G401 (cell line): ENCODE measurements at regions not wholly inside any gene's neighbourhood (a gene's known extent, or its start where the extent isn't known, plus 50 kb on each side); places are given as distances from the start of the nearest gene placed in this dataset.

Experiments used
- DNase-seq: peaks from one replicate; pipeline ENCODE4 v3.0.0-alpha.2; 2015; ENCODE audit warnings: low spot score
- in situ Hi-C: cut with HindIII; loops from 2 replicates; pipeline ENCODE4 v1.10.0; 2016; ENCODE audit warnings: low sequenced_read_pairs, mixed read lengths

GRCh38 chr3:82800248-82800647, 1038.8 kb upstream of the GBE1 start:
- no peak for DNase-seq
- in situ Hi-C loops, result no loop called here

GRCh38 chr3:82796765-82797164, 1035.3 kb upstream of the GBE1 start:
- in situ Hi-C loops, result no loop called here
- no peak for DNase-seq

- in situ Hi-C loops, result no loop called here
- DNase-seq, result no peak
Observed at GRCh38 chr3:82791241-82791640, 1029.8 kb upstream of the GBE1 start.

GRCh38 chr3:82790307-82791097, 1029.1 kb upstream of the GBE1 start:
- no peak for DNase-seq
- in situ Hi-C loops, result no loop called here

- in situ Hi-C loops, result no loop called here
- DNase-seq, result no peak
Observed at GRCh38 chr3:82783194-82783593, 1021.7 kb upstream of the GBE1 start.

GRCh38 chr3:82773207-82773606, 1011.8 kb upstream of the GBE1 start:
- DNase-seq, result no peak
- in situ Hi-C loops, result no loop called here

GRCh38 chr3:82764521-82764920, 1003.1 kb upstream of the GBE1 start:
- in situ Hi-C loops, result no loop called here
- DNase-seq, result no peak

GRCh38 chr3:82761858-82762257, 1000.4 kb upstream of the GBE1 start:
- in situ Hi-C loops, result no loop called here
- DNase-seq, result no peak

GRCh38 chr3:82745544-82745943, 984.1 kb upstream of the GBE1 start:
- in situ Hi-C loops, result no loop called here
- DNase-seq, result no peak

GRCh38 chr3:82743196-82743595, 981.8 kb upstream of the GBE1 start:
- in situ Hi-C loops, result no loop called here

GRCh38 chr3:82741346-82741745, 979.9 kb upstream of the GBE1 start:
- in situ Hi-C loops, result no loop called here

More at GRCh38 chr3:82743196-82743595, 981.8 kb upstream of the GBE1 start:
- peak; percentile 2 for DNase-seq

GRCh38 chr3:82739390-82739789, 977.9 kb upstream of the GBE1 start:
- DNase-seq, result no peak

More at GRCh38 chr3:82741346-82741745, 979.9 kb upstream of the GBE1 start:
- DNase-seq, result no peak

GRCh38 chr3:82736696-82737277, 975.3 kb upstream of the GBE1 start:
- in situ Hi-C loops, result no loop called here
- DNase-seq, result no peak

More at GRCh38 chr3:82739390-82739789, 977.9 kb upstream of the GBE1 start:
- in situ Hi-C loops, result no loop called here

GRCh38 chr3:82715091-82715856, 953.8 kb upstream of the GBE1 start:
- in situ Hi-C loops, result no loop called here
- no peak for DNase-seq

GRCh38 chr3:82707035-82707434, 945.6 kb upstream of the GBE1 start:
- no peak for DNase-seq
- in situ Hi-C loops, result no loop called here

- DNase-seq, result no peak
- in situ Hi-C loops, result no loop called here
Observed at GRCh38 chr3:82685761-82686160, 924.3 kb upstream of the GBE1 start.

- in situ Hi-C loops, result no loop called here
Observed at GRCh38 chr3:82676356-82677026, 915.0 kb upstream of the GBE1 start.

GRCh38 chr3:82672966-82673365, 911.5 kb upstream of the GBE1 start:
- in situ Hi-C loops, result no loop called here
- DNase-seq, result no peak

More at GRCh38 chr3:82676356-82677026, 915.0 kb upstream of the GBE1 start:
- no peak for DNase-seq

GRCh38 chr3:82671466-82671865, 910.0 kb upstream of the GBE1 start:
- no peak for DNase-seq
- in situ Hi-C loops, result no loop called here

GRCh38 chr3:82654708-82655107, 893.3 kb upstream of the GBE1 start:
- in situ Hi-C loops, result no loop called here

More at GRCh38 chr3:82654708-82655107, 893.3 kb upstream of the GBE1 start:
- DNase-seq, result no peak
